GM23248 (cell line): ENCODE measurements at regions not wholly inside any gene's neighbourhood (a gene's known extent, or its start where the extent isn't known, plus 50 kb on each side); places are given as distances from the start of the nearest gene placed in this dataset.

Experiments
- DNase-seq: peaks from one replicate; pipeline ENCODE4 v3.0.0-alpha.2; 2015
- H2AFZ ChIP-seq: fragments of 200-600 bp; sonication (generic); 2 replicates; pipeline ENCODE4 v1.6.1; 2016; ENCODE audit warnings: antibody characterized with exemption
- H3F3A ChIP-seq: fragments of 200-600 bp; sonication (generic); 2 replicates; pipeline ENCODE4 v1.6.1; 2016; ENCODE audit warnings: mild to moderate bottlenecking, antibody characterized with exemption, mixed run types; ENCODE audit not compliant: insufficient read depth
- H3K27ac ChIP-seq: fragments of 200-600 bp; sonication (generic); 2 replicates; pipeline ENCODE4 v1.5.1; 2016; ENCODE audit warnings: mild to moderate bottlenecking
- H3K27me3 ChIP-seq: fragments of 200-600 bp; sonication (generic); replicated peaks from 2 replicates; pipeline ENCODE4 v1.6.1; 2016; ENCODE audit warnings: mild to moderate bottlenecking; ENCODE audit not compliant: insufficient read depth
- H3K36me3 ChIP-seq: fragments of 200-600 bp; sonication (generic); 2 replicates; pipeline ENCODE4 v1.6.1; 2016; ENCODE audit warnings: low read depth, mild to moderate bottlenecking
- H3K4me1 ChIP-seq: fragments of 200-600 bp; sonication (generic); 2 replicates; pipeline ENCODE4 v1.6.1; 2016; ENCODE audit warnings: mild to moderate bottlenecking; ENCODE audit not compliant: insufficient read depth
- H3K4me2 ChIP-seq: fragments of 200-600 bp; sonication (generic); one replicate; pipeline ENCODE4 v1.6.1; 2016; ENCODE audit warnings: mild to moderate bottlenecking; ENCODE audit not compliant: unreplicated experiment
- H3K4me3 ChIP-seq: fragments of 200-600 bp; sonication (generic); 2 replicates; pipeline ENCODE4 v1.5.1; 2016; ENCODE audit warnings: mild to moderate bottlenecking
- H3K79me2 ChIP-seq: fragments of 200-600 bp; sonication (generic); 2 replicates; pipeline ENCODE4 v1.6.1; 2016; ENCODE audit warnings: mild to moderate bottlenecking; ENCODE audit not compliant: insufficient read depth
- H3K9ac ChIP-seq: fragments of 200-600 bp; sonication (generic); 2 replicates; pipeline ENCODE4 v1.6.1; 2016; ENCODE audit warnings: mild to moderate bottlenecking
- H3K9me2 ChIP-seq: fragments of 200-600 bp; sonication (generic); 2 replicates; pipeline ENCODE4 v1.6.1; 2016; ENCODE audit warnings: mixed run types, mild to moderate bottlenecking, moderate library complexity; ENCODE audit not compliant: insufficient read depth
- H3K9me3 ChIP-seq: fragments of 200-600 bp; sonication (generic); one replicate; pipeline ENCODE4 v1.6.1; 2017; ENCODE audit warnings: low read depth
- H4K20me1 ChIP-seq: fragments of 200-600 bp; sonication (generic); 2 replicates; pipeline ENCODE4 v1.6.0; 2016; ENCODE audit not compliant: insufficient read depth
- EZH2 ChIP-seq: fragments of 200-600 bp; sonication (generic); IDR thresholded peaks from 2 replicates; pipeline ENCODE4 v1.6.1; 2018; ENCODE audit warnings: antibody characterized with exemption, mild to moderate bottlenecking; ENCODE audit not compliant: insufficient read depth, poor library complexity, severe bottlenecking
- EZH2phosphoT487 ChIP-seq: fragments of 200-600 bp; sonication (generic); IDR thresholded peaks from 2 replicates; pipeline ENCODE4 v1.6.1; 2018; ENCODE audit warnings: antibody characterized with exemption, moderate library complexity, mild to moderate bottlenecking, low read depth; ENCODE audit not compliant: insufficient read depth
- WGBS, 2 experiments: methylation state at CpG; one replicate each; pipeline ENCODE4 v1.1.6; 2015 to 2017; ENCODE audit warnings: low lambda C conversion rate in 2 of 2, low coverage in 1 of 2; ENCODE audit errors: missing lambda C conversion rate in 2 of 2; 5-methylcytosine and 5-hydroxymethylcytosine counted together
- in situ Hi-C: fragments of 300-500 bp; cut with MboI; formaldehyde crosslinking; loops from 2 replicates; pipeline ENCODE4 v1.15.0; 2020

GRCh38 chr2:41540272-41540998, 507.4 kb upstream of the PKDCC start:
- Histone ChIP-seq H2AFZ (no peak overlapping the region), H3K9ac (no peak overlapping the region), H3K27me3 (no peaks in the 10 kb centered on the region), H4K20me1 (no peaks in the 10 kb centered on the region), H3F3A (no peaks in the 10 kb centered on the region), H3K4me3 (no peak overlapping the region), H3K9me3 (no peaks in the 10 kb centered on the region), H3K27ac (no peak overlapping the region), H3K4me1 (no peaks in the 10 kb centered on the region), H3K9me2 (no peaks in the 10 kb centered on the region), H3K36me3 (no peaks in the 10 kb centered on the region), H3K4me2 (no peak overlapping the region), H3K79me2 (no peaks in the 10 kb centered on the region)
- DNase-seq: no peak
- TF ChIP-seq EZH2phosphoT487: no peak
- 26 to 39% methylated on average over 2 of the region's 2 CpGs for WGBS, 2 experiments
- in situ Hi-C loops: no loop called here

GRCh38 chr2:41543726-41544125, 504.1 kb upstream of the PKDCC start:
- 26 to 48% methylated on average over 2 of the region's 2 CpGs for WGBS, 2 experiments
- no peak overlapping the region for H3K4me3 ChIP-seq
- TF ChIP-seq EZH2phosphoT487: no peak
- no peak for TF ChIP-seq EZH2
- H3K9me2 ChIP-seq: no peaks in the 10 kb centered on the region
- in situ Hi-C loops: no loop called here
- no peak overlapping the region for H3K4me2 ChIP-seq
- no peaks in the 10 kb centered on the region for H3K4me1 ChIP-seq
- no peaks in the 10 kb centered on the region for H3F3A ChIP-seq
- H3K27me3 ChIP-seq: no peaks in the 10 kb centered on the region
- no peaks in the 10 kb centered on the region for H3K79me2 ChIP-seq
- H3K36me3 ChIP-seq: no peaks in the 10 kb centered on the region
- no peak overlapping the region for H3K9ac ChIP-seq
- H3K27ac ChIP-seq: no peak overlapping the region
- no peak overlapping the region for H2AFZ ChIP-seq
- no peak for DNase-seq
- no peaks in the 10 kb centered on the region for H3K9me3 ChIP-seq
- H4K20me1 ChIP-seq: no peaks in the 10 kb centered on the region

GRCh38 chr2:41544709-41545108, 503.1 kb upstream of the PKDCC start:
- WGBS, 2 experiments: 21% methylated on average over 4 to 5 of the region's 5 CpGs
- no peaks in the 10 kb centered on the region for H3F3A ChIP-seq
- H3K27ac ChIP-seq: no peak overlapping the region
- no peak for DNase-seq
- no peaks in the 10 kb centered on the region for H3K79me2 ChIP-seq
- no peak overlapping the region for H3K4me3 ChIP-seq
- no peak overlapping the region for H2AFZ ChIP-seq
- H3K9ac ChIP-seq: no peak overlapping the region
- H3K36me3 ChIP-seq: no peaks in the 10 kb centered on the region
- no peak for TF ChIP-seq EZH2phosphoT487
- no peak for TF ChIP-seq EZH2
- H3K4me1 ChIP-seq: no peaks in the 10 kb centered on the region
- no peaks in the 10 kb centered on the region for H3K27me3 ChIP-seq
- no peaks in the 10 kb centered on the region for H4K20me1 ChIP-seq
- no peaks in the 10 kb centered on the region for H3K9me3 ChIP-seq
- in situ Hi-C loops: no loop called here
- H3K4me2 ChIP-seq: no peak overlapping the region
- H3K9me2 ChIP-seq: no peaks in the 10 kb centered on the region

- 26 to 32% methylated on average over 4 of the region's 4 CpGs for WGBS, 2 experiments
- in situ Hi-C loops: no loop called here
- Histone ChIP-seq H3F3A (no peaks in the 10 kb centered on the region), H3K4me3 (no peak overlapping the region), H2AFZ (no peak overlapping the region), H3K9me2 (no peaks in the 10 kb centered on the region), H3K4me1 (no peaks in the 10 kb centered on the region), H3K27ac (no peak overlapping the region), H3K9me3 (no peaks in the 10 kb centered on the region), H3K4me2 (no peak overlapping the region), H3K79me2 (no peaks in the 10 kb centered on the region), H3K36me3 (no peaks in the 10 kb centered on the region), H3K9ac (no peak overlapping the region), H4K20me1 (no peaks in the 10 kb centered on the region), H3K27me3 (no peaks in the 10 kb centered on the region)
- TF ChIP-seq EZH2 (no peak), EZH2phosphoT487 (no peak)
- DNase-seq: no peak
These were observed 501.8 kb upstream of the PKDCC start for GRCh38 chr2:41546031-41546430.

DNA sequence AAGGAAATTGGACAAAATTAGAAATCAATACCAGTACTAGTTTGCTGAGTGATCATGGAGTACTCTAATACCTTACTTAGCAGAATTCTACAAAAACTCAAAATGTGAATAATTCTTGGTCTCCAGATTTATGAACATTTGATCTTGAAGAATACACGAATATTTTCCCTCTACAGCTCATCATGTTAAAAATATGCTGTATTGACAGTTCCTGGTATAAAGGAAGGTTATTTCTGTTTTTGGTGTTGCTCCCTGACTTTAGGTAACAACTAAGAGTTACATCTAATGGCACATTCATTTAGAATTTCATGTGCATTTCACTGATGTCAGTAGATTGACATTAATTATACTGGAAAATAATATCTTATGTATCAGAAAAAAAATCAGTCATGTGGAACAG, 479.2 kb upstream of the PKDCC start:
- Histone ChIP-seq H3K9ac (no peak overlapping the region), H4K20me1 (no peaks in the 10 kb centered on the region), H3F3A (no peaks in the 10 kb centered on the region), H3K9me3 (no peaks in the 10 kb centered on the region), H2AFZ (no peak overlapping the region), H3K27ac (no peak overlapping the region), H3K4me1 (no peaks in the 10 kb centered on the region), H3K9me2 (no peaks in the 10 kb centered on the region), H3K4me2 (no peak overlapping the region), H3K36me3 (no peaks in the 10 kb centered on the region), H3K4me3 (no peak overlapping the region), H3K27me3 (no peaks in the 10 kb centered on the region), H3K79me2 (no peaks in the 10 kb centered on the region)
- TF ChIP-seq EZH2phosphoT487 (no peak), EZH2 (no peak)
- no peak for DNase-seq
- in situ Hi-C loops: no loop called here
- 0 to 6% methylated on average over 1 of the region's 1 CpG for WGBS, 2 experiments
